ENCODE measurements at regions not wholly inside any gene's neighbourhood (a gene's known extent, or its start where the extent isn't known, plus 50 kb on each side); places are given as distances from the start of the nearest gene placed in this dataset.
"Not testable (repeated sequence)": the region's sequence is repeated elsewhere in the genome, so short reads cannot be mapped to it uniquely, and the experiment has no call there.

GRCh38 chr14:43671716-43672485, 835.2 kb downstream of the FSCB start:
- Mint-ChIP-seq H3K36me3 (ENCODE audit: insufficient read depth) (peaks cover 1% of the 10 kb centered on the region), H3K4me1 (ENCODE audit: low read depth) (peaks cover 3% of the 10 kb centered on the region), H3K27ac (peak overlapping the region; percentile 22), H3K4me3 (ENCODE audit: low read depth) (no peak overlapping the region), H3K9me3 (ENCODE audit: low read depth) (peaks cover 28% of the 10 kb centered on the region), H3K27me3 (no peaks in the 10 kb centered on the region)
- no peak for TF ChIP-seq CTCF (IDR thresholded peaks at IDR 0.05; ENCODE audit: unreplicated experiment)
- DNase-seq (ENCODE audit: low spot score, unreplicated experiment), result no peak

GRCh38 chr14:43669355-43669754, 837.7 kb downstream of the FSCB start:
- DNase-seq (ENCODE audit: low spot score, unreplicated experiment), result no peak
- H3K27ac Mint-ChIP-seq, result no peak overlapping the region
- no peak for TF ChIP-seq CTCF (IDR thresholded peaks at IDR 0.05; ENCODE audit: unreplicated experiment)
- no peaks in the 10 kb centered on the region for H3K27me3 Mint-ChIP-seq
- peaks cover 24% of the 10 kb centered on the region for H3K9me3 Mint-ChIP-seq (ENCODE audit: low read depth)
- H3K4me1 Mint-ChIP-seq (ENCODE audit: low read depth), result peaks cover 3% of the 10 kb centered on the region
- no peak overlapping the region for H3K4me3 Mint-ChIP-seq (ENCODE audit: low read depth)
- peaks cover 1% of the 10 kb centered on the region for H3K36me3 Mint-ChIP-seq (ENCODE audit: insufficient read depth)

- H3K9me3 Mint-ChIP-seq (ENCODE audit: low read depth), result peaks cover 21% of the 10 kb centered on the region
- H3K4me1 Mint-ChIP-seq (ENCODE audit: low read depth), result no peaks in the 10 kb centered on the region
- no peak overlapping the region for H3K27ac Mint-ChIP-seq
- no peak for DNase-seq (ENCODE audit: low spot score, unreplicated experiment)
- no peak overlapping the region for H3K4me3 Mint-ChIP-seq (ENCODE audit: low read depth)
- H3K36me3 Mint-ChIP-seq (ENCODE audit: insufficient read depth), result peaks cover 1% of the 10 kb centered on the region
- H3K27me3 Mint-ChIP-seq, result no peaks in the 10 kb centered on the region
- no peak for TF ChIP-seq CTCF (IDR thresholded peaks at IDR 0.05; ENCODE audit: unreplicated experiment)
Measured at GRCh38 chr14:43665570-43666267, 841.4 kb downstream of the FSCB start.

- not testable (repeated sequence) for H3K4me1 Mint-ChIP-seq (ENCODE audit: low read depth); H3K4me3 Mint-ChIP-seq (ENCODE audit: low read depth)
Measured at GRCh38 chr14:43655194-43655593, 851.9 kb downstream of the FSCB start.

GRCh38 chr14:43651896-43652295, 855.2 kb downstream of the FSCB start:
- peaks cover 37% of the 10 kb centered on the region for H3K9me3 Mint-ChIP-seq (ENCODE audit: low read depth)
- peaks cover 2% of the 10 kb centered on the region for H3K36me3 Mint-ChIP-seq (ENCODE audit: insufficient read depth)
- no peak for DNase-seq (ENCODE audit: low spot score, unreplicated experiment)
- TF ChIP-seq CTCF (IDR thresholded peaks at IDR 0.05; ENCODE audit: unreplicated experiment), result no peak
- H3K4me1 Mint-ChIP-seq (ENCODE audit: low read depth), result peaks cover 3% of the 10 kb centered on the region
- no peak overlapping the region for H3K27ac Mint-ChIP-seq
- no peak overlapping the region for H3K4me3 Mint-ChIP-seq (ENCODE audit: low read depth)
- no peaks in the 10 kb centered on the region for H3K27me3 Mint-ChIP-seq

More at GRCh38 chr14:43655194-43655593, 851.9 kb downstream of the FSCB start:
- H3K9me3 Mint-ChIP-seq (ENCODE audit: low read depth), result peaks cover 37% of the 10 kb centered on the region
- H3K36me3 Mint-ChIP-seq (ENCODE audit: insufficient read depth); H3K27ac Mint-ChIP-seq; H3K27me3 Mint-ChIP-seq; DNase-seq (ENCODE audit: low spot score, unreplicated experiment): not testable (repeated sequence)
